WTC11 (cell line): ENCODE measurements at regions not wholly inside any gene's neighbourhood (a gene's known extent, or its start where the extent isn't known, plus 50 kb on each side); places are given as distances from the start of the nearest gene placed in this dataset.

ENCODE experiments used
- ATAC-seq: fragments of 200-7000 bp; cut with Tn5 transposase; 2 replicates; pipeline ENCODE4 v1.10.0; 2021; ENCODE audit warnings: mild to moderate bottlenecking, moderate library complexity
- CTCF ChIA-PET: fragments of 300-600 bp; sonication (Branson Sonifier 250); formaldehyde crosslinking; loops from one replicate; lab custom pipeline; 2021; ENCODE audit warnings: antibody characterized with exemption; lab: Charles Lee
- POLR2A ChIA-PET: fragments of 350-600 bp; sonication (Branson Sonifier 250); formaldehyde crosslinking; loops from one replicate; lab custom pipeline; 2021; ENCODE audit warnings: antibody characterized with exemption; lab: Charles Lee
- DNase-seq: peaks from one replicate; pipeline ENCODE4 v3.0.0; 2021; ENCODE audit warnings: low spot score
- H3K27ac Mint-ChIP-seq: 2 replicates; pipeline ENCODE4 v1.8.0; 2021; ENCODE audit warnings: mixed read lengths
- H3K27me3 Mint-ChIP-seq: 2 replicates; pipeline ENCODE4 v1.8.0; 2021; ENCODE audit warnings: low read depth, mild to moderate bottlenecking, moderate library complexity, mixed read lengths
- H3K36me3 Mint-ChIP-seq: 2 replicates; pipeline ENCODE4 v1.8.0; 2021; ENCODE audit warnings: mixed read lengths
- H3K4me1 Mint-ChIP-seq: 2 replicates; pipeline ENCODE4 v1.8.0; 2022; ENCODE audit warnings: mixed read lengths
- H3K4me3 Mint-ChIP-seq: 2 replicates; pipeline ENCODE4 v1.8.0; 2021; ENCODE audit warnings: mild to moderate bottlenecking, moderate library complexity, mixed read lengths
- H3K9me3 Mint-ChIP-seq: 2 replicates; pipeline ENCODE4 v1.8.0; 2021; ENCODE audit warnings: mixed read lengths
- CREM ChIP-seq: sonication (generic); formaldehyde crosslinking; IDR thresholded peaks from 2 replicates; pipeline ENCODE4 v1.8.1; 2022; ENCODE audit warnings: mild to moderate bottlenecking, missing genetic modification reagents, moderate library complexity
- ELF4 ChIP-seq: sonication (generic); formaldehyde crosslinking; IDR thresholded peaks from 2 replicates; pipeline ENCODE4 v1.8.1; 2022; ENCODE audit warnings: low read depth, mild to moderate bottlenecking, moderate library complexity, missing genetic modification reagents
- EMX1 ChIP-seq: fragments of 250-450 bp; sonication (Bioruptor Pico); IDR thresholded peaks from 2 replicates; pipeline ENCODE4 v1.8.0; 2021; ENCODE audit warnings: mild to moderate bottlenecking
- ERG ChIP-seq: fragments of 250-450 bp; sonication (Bioruptor Pico); IDR thresholded peaks from 2 replicates; pipeline ENCODE4 v1.8.0; 2021; ENCODE audit warnings: mild to moderate bottlenecking
- MLX ChIP-seq: sonication (generic); formaldehyde crosslinking; IDR thresholded peaks from 2 replicates; pipeline ENCODE4 v1.8.1; 2023; ENCODE audit warnings: mild to moderate bottlenecking, missing genetic modification reagents, moderate library complexity
- MXD4 ChIP-seq: fragments of 250-450 bp; sonication (Bioruptor Pico); IDR thresholded peaks from 2 replicates; pipeline ENCODE4 v1.8.0; 2021; ENCODE audit warnings: mild to moderate bottlenecking, moderate library complexity, borderline replicate concordance
- NFYB ChIP-seq: sonication (generic); formaldehyde crosslinking; conservative IDR thresholded peaks from 2 replicates; pipeline ENCODE4 v1.8.0; 2022; ENCODE audit warnings: low read depth, missing genetic modification reagents
- NR3C1 ChIP-seq: sonication (generic); formaldehyde crosslinking; conservative IDR thresholded peaks from 2 replicates; pipeline ENCODE4 v1.8.1; 2023; ENCODE audit warnings: low read depth, mild to moderate bottlenecking, missing genetic modification reagents
- PRRX2 ChIP-seq: fragments of 250-450 bp; sonication (Bioruptor Pico); IDR thresholded peaks from 2 replicates; pipeline ENCODE4 v1.8.0; 2021; ENCODE audit warnings: mild to moderate bottlenecking
- SMAD3 ChIP-seq: sonication (generic); formaldehyde crosslinking; IDR thresholded peaks from 2 replicates; pipeline ENCODE4 v1.8.0; 2022; ENCODE audit warnings: missing genetic modification reagents, mild to moderate bottlenecking, borderline replicate concordance
- SOX15 ChIP-seq: fragments of 250-450 bp; sonication (Bioruptor Pico); IDR thresholded peaks from 2 replicates; pipeline ENCODE4 v1.9.0; 2021; ENCODE audit warnings: mild to moderate bottlenecking
- TCF7 ChIP-seq: sonication (generic); formaldehyde crosslinking; IDR thresholded peaks from 2 replicates; pipeline ENCODE4 v1.8.0; 2022; ENCODE audit warnings: mild to moderate bottlenecking, low read depth, missing genetic modification reagents, moderate library complexity
- ZBTB43 ChIP-seq: sonication (generic); formaldehyde crosslinking; IDR thresholded peaks from 2 replicates; pipeline ENCODE4 v1.8.1; 2023; ENCODE audit warnings: mild to moderate bottlenecking, missing genetic modification reagents
- ZMAT4 ChIP-seq: fragments of 250-450 bp; sonication (Bioruptor Pico); IDR thresholded peaks from 2 replicates; pipeline ENCODE4 v1.9.0; 2021; ENCODE audit warnings: mild to moderate bottlenecking
- ZNF396 ChIP-seq: fragments of 250-450 bp; sonication (Bioruptor Pico); IDR thresholded peaks from 2 replicates; pipeline ENCODE4 v1.8.0; 2021; ENCODE audit warnings: mild to moderate bottlenecking, moderate library complexity, borderline replicate concordance
- TF ChIP-seq, protein P1 (sequence below): sonication (generic); formaldehyde crosslinking; IDR thresholded peaks from 2 replicates; pipeline ENCODE4 v1.8.0; 2022; ENCODE audit warnings: missing genetic modification reagents
- TF ChIP-seq, protein P2 (sequence below): sonication (generic); formaldehyde crosslinking; IDR thresholded peaks from 2 replicates; pipeline ENCODE4 v1.8.1; 2022; ENCODE audit warnings: missing genetic modification reagents, borderline replicate concordance

DNA sequence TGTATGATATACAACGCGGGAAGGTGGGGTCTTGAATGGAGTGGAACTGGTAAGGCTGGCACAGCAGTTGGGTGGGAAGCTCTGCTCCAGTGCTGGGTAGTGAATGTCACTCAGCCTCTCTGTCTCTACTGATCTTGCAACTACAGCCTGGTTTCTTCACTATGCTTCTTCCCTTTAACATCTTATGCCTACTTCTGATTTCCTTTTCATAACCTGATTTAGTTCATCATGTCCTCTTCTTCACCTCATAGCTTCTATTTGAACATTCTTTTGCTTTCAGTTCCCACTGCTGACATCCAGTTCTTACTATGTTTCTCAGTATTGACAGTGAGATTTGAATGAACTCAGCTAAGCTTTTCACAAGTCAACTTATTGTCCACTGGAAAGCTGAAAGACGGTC, 286.2 kb downstream of the ARL6IP6 start:
- ATAC-seq (no peak), DNase-seq (no peak)
- ChIA-PET POLR2A (no interaction called here), CTCF (no interaction called here)
- Mint-ChIP-seq H3K4me1 (no peaks in the 10 kb centered on the region), H3K36me3 (no peaks in the 10 kb centered on the region), H3K9me3 (peaks cover 8% of the 10 kb centered on the region), H3K27ac (no peak overlapping the region), H3K27me3 (no peaks in the 10 kb centered on the region), H3K4me3 (no peak overlapping the region)
- TF ChIP-seq EMX1 (CRISPR knock-in tag) (no peak), NFYB (CRISPR knock-in tag) (no peak)

DNA sequence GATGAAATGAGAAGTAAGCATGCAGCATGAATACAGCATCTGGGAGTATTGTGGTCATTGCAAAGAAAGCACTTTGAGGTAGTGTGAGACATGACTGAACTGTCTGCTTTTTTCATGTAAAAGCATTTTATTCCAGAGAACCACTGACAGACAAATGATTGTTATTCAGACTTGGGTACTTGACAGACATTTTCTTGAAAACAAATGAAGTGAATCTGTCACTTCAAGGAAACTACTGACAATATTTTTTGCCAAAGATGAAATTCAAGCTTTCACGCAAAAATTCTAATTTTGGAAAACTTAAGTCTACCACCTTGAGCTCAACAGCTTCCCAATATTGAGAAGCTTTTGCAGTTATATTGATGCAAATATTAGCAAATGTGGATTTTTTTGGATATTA, 255.7 kb downstream of the ARL6IP6 start:
- POLR2A ChIA-PET, result interaction anchor here (1.1 kb wide), 1 partner anchor 9 kb away, joined by 4 read pairs; no protein-coding TSS in a partner anchor
- DNase-seq (no peak), ATAC-seq (no peak)
- no peak overlapping the region for H3K27ac Mint-ChIP-seq
- peaks cover 30% of the 10 kb centered on the region for H3K36me3 Mint-ChIP-seq
- no peak overlapping the region for H3K4me3 Mint-ChIP-seq
- peaks cover 4% of the 10 kb centered on the region for H3K27me3 Mint-ChIP-seq
- no peaks in the 10 kb centered on the region for H3K4me1 Mint-ChIP-seq
- peaks cover 46% of the 10 kb centered on the region for H3K9me3 Mint-ChIP-seq
- no peak for TF ChIP-seq NR3C1 (CRISPR knock-in tag)
- TF ChIP-seq ERG (CRISPR knock-in tag), result no peak
- TF ChIP-seq, protein P1, sequence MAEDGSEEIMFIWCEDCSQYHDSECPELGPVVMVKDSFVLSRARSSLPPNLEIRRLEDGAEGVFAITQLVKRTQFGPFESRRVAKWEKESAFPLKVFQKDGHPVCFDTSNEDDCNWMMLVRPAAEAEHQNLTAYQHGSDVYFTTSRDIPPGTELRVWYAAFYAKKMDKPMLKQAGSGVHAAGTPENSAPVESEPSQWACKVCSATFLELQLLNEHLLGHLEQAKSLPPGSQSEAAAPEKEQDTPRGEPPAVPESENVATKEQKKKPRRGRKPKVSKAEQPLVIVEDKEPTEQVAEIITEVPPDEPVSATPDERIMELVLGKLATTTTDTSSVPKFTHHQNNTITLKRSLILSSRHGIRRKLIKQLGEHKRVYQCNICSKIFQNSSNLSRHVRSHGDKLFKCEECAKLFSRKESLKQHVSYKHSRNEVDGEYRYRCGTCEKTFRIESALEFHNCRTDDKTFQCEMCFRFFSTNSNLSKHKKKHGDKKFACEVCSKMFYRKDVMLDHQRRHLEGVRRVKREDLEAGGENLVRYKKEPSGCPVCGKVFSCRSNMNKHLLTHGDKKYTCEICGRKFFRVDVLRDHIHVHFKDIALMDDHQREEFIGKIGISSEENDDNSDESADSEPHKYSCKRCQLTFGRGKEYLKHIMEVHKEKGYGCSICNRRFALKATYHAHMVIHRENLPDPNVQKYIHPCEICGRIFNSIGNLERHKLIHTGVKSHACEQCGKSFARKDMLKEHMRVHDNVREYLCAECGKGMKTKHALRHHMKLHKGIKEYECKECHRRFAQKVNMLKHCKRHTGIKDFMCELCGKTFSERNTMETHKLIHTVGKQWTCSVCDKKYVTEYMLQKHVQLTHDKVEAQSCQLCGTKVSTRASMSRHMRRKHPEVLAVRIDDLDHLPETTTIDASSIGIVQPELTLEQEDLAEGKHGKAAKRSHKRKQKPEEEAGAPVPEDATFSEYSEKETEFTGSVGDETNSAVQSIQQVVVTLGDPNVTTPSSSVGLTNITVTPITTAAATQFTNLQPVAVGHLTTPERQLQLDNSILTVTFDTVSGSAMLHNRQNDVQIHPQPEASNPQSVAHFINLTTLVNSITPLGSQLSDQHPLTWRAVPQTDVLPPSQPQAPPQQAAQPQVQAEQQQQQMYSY, result no peak
- no peak for TF ChIP-seq ZMAT4
- no peak for TF ChIP-seq ELF4 (CRISPR knock-in tag)
- TF ChIP-seq NFYB (CRISPR knock-in tag), result no peak
- no peak for TF ChIP-seq MLX (CRISPR knock-in tag)
- no peak for TF ChIP-seq MXD4 (CRISPR knock-in tag)
- no peak for TF ChIP-seq ZBTB43 (CRISPR knock-in tag)
- TF ChIP-seq SMAD3 (CRISPR knock-in tag), result no peak
- TF ChIP-seq SOX15 (CRISPR knock-in tag), result no peak
- TF ChIP-seq PRRX2 (CRISPR knock-in tag), result no peak
- TF ChIP-seq, protein P2, sequence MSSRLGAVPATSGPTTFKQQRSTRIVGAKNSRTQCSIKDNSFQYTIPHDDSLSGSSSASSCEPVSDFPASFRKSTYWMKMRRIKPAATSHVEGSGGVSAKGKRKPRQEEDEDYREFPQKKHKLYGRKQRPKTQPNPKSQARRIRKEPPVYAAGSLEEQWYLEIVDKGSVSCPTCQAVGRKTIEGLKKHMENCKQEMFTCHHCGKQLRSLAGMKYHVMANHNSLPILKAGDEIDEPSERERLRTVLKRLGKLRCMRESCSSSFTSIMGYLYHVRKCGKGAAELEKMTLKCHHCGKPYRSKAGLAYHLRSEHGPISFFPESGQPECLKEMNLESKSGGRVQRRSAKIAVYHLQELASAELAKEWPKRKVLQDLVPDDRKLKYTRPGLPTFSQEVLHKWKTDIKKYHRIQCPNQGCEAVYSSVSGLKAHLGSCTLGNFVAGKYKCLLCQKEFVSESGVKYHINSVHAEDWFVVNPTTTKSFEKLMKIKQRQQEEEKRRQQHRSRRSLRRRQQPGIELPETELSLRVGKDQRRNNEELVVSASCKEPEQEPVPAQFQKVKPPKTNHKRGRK (CRISPR knock-in tag), result no peak
- TF ChIP-seq ZNF396 (CRISPR knock-in tag), result no peak
- no peak for TF ChIP-seq CREM (CRISPR knock-in tag)
- TF ChIP-seq TCF7 (CRISPR knock-in tag), result no peak
- CTCF ChIA-PET, result no interaction called here
